ENCODE measurements at regions not wholly inside any gene's neighbourhood (a gene's known extent, or its start where the extent isn't known, plus 50 kb on each side); places are given as distances from the start of the nearest gene placed in this dataset.

- WGBS, 4 donors, result 79 to 84% (median 81%) methylated on average over 3 of the region's 3 CpGs
- TF ChIP-seq POLR2A (IDR thresholded peaks at IDR 0.05), result no peak
- TF ChIP-seq, protein P1, sequence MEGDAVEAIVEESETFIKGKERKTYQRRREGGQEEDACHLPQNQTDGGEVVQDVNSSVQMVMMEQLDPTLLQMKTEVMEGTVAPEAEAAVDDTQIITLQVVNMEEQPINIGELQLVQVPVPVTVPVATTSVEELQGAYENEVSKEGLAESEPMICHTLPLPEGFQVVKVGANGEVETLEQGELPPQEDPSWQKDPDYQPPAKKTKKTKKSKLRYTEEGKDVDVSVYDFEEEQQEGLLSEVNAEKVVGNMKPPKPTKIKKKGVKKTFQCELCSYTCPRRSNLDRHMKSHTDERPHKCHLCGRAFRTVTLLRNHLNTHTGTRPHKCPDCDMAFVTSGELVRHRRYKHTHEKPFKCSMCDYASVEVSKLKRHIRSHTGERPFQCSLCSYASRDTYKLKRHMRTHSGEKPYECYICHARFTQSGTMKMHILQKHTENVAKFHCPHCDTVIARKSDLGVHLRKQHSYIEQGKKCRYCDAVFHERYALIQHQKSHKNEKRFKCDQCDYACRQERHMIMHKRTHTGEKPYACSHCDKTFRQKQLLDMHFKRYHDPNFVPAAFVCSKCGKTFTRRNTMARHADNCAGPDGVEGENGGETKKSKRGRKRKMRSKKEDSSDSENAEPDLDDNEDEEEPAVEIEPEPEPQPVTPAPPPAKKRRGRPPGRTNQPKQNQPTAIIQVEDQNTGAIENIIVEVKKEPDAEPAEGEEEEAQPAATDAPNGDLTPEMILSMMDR (IDR thresholded peaks at IDR 0.05), result no peak
- H3K36me3 ChIP-seq, result no peaks in the 10 kb centered on the region
- peaks cover 0 to 11% (median 0%) of the 10 kb centered on the region in 12 donors for H3K9me3 ChIP-seq
- DNase-seq (no peak), ATAC-seq (no peak)
- H3K27me3 ChIP-seq, result no peaks in the 10 kb centered on the region
- H3K4me3 ChIP-seq, result no peak overlapping the region
- no peaks in the 10 kb centered on the region for H3K4me1 ChIP-seq
- intact Hi-C loops (cut with DNase I), result loop anchor here in 1 of 10 donors (10.0 kb wide), 1 partner anchor 51 kb away; no protein-coding TSS in a partner anchor
- H3K27ac ChIP-seq, result no peak overlapping the region
Measured at GRCh38 chr9:73745598-73745997, 593.9 kb downstream of the ANXA1 start.

DNA sequence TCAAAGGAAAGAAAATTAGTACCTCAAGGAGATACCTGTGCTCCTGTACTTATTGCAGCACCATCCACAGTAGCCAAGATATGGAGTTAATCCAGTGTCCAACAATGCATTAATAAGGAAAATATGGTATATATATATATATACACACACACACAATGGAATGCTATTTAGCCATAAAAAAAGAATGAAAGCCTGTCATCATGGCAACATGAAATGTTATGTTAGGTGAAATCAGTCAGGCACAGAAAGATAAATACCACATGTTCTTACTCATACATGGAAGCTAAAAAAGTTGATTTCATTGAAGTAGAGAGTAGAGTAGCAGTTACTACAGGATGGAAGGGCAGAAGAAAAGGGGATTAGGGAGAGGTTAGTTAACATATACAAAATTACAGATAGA, 601.5 kb downstream of the ANXA1 start:
- Histone ChIP-seq H3K9me3 (no peaks in the 10 kb centered on the region), H3K27ac (no peak overlapping the region), H3K4me3 (no peak overlapping the region), H3K4me1 (no peaks in the 10 kb centered on the region), H3K27me3 (no peaks in the 10 kb centered on the region), H3K36me3 (no peaks in the 10 kb centered on the region)
- intact Hi-C loops (cut with DNase I), result no loop called here
- DNase-seq, result no peak
- ATAC-seq, result no peak
- no peak for TF ChIP-seq POLR2A (IDR thresholded peaks at IDR 0.05)
- TF ChIP-seq, protein P1 (IDR thresholded peaks at IDR 0.05), result no peak

DNA sequence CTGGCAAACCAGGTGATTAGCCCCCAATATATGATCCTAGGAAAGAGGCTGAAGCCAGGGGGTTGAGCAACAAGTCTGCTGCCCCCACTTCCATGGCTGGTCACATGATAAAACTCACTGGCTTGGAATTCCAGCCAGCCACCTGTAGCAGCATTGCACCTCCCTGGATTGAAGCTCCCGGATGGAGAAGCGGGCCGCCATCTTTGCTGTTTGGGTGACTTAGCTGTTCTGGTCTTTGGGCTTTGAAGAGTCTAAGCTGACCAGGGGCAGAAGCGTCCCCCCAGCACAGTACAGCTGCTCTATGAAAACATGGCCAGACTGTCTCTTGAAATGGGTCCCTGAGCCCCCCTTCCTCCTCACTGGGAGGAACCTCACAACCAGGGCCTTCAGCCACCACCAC, 610.2 kb downstream of the ANXA1 start:
- TF ChIP-seq POLR2A (IDR thresholded peaks at IDR 0.05), result no peak
- TF ChIP-seq, protein P1 (IDR thresholded peaks at IDR 0.05), result no peak
- no peak overlapping the region for H3K4me3 ChIP-seq
- WGBS, 4 donors, result 86 to 90% (median 89%) methylated on average over 4 of the region's 4 CpGs
- no peaks in the 10 kb centered on the region for H3K27me3 ChIP-seq
- peaks cover 0 to 5% (median 0%) of the 10 kb centered on the region in 12 donors for H3K9me3 ChIP-seq
- H3K27ac ChIP-seq, result no peak overlapping the region
- intact Hi-C loops (cut with DNase I), result no loop called here
- H3K4me1 ChIP-seq, result no peaks in the 10 kb centered on the region
- H3K36me3 ChIP-seq, result no peaks in the 10 kb centered on the region
- ATAC-seq (no peak), DNase-seq (no peak)

GRCh38 chr9:73773896-73774295, 622.2 kb downstream of the ANXA1 start:
- Histone ChIP-seq H3K9me3 (no peaks in the 10 kb centered on the region), H3K27ac (no peak overlapping the region), H3K27me3 (no peaks in the 10 kb centered on the region), H3K36me3 (no peaks in the 10 kb centered on the region), H3K4me3 (no peak overlapping the region), H3K4me1 (no peaks in the 10 kb centered on the region)
- DNase-seq, result no peak
- WGBS, 4 donors, result 48 to 90% (median 76%) methylated on average over 1 of the region's 1 CpG
- TF ChIP-seq POLR2A (IDR thresholded peaks at IDR 0.05), result no peak
- TF ChIP-seq, protein P1 (IDR thresholded peaks at IDR 0.05), result no peak
- intact Hi-C loops (cut with DNase I), result no loop called here
- no peak for ATAC-seq

Data from heart left ventricle (tissue), 16 donors.